ENCODE measurements at regions not wholly inside any gene's neighbourhood (a gene's known extent, or its start where the extent isn't known, plus 50 kb on each side); places are given as distances from the start of the nearest gene placed in this dataset.
"Not testable (repeated sequence)": the region's sequence is repeated elsewhere in the genome, so short reads cannot be mapped to it uniquely, and the experiment has no call there.

GRCh38 chr1:177708406-177708805 is 261.5 kb downstream of the SEC16B start:
- DNase-seq: no peak

GRCh38 chr1:177706977-177707376 is 262.9 kb downstream of the SEC16B start:
- no peak for DNase-seq

DNA sequence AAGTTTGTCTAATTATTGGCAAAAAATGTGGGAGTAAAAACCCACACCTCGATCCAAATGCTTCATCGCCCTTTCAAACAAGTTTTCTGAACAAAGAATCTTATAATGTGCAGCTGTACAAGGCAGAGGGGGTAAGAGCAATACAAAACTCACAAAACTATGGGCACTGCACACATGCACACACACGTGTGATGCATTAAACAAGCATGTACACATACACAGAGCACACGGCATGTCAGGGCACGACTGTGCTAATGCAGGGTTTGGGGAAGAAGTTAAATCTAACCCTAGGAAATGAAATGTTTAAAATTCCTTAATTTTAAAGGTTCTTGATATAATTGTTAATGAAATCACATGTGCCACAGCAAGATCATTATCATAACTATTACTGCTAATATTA is 264.0 kb downstream of the SEC16B start:
- DNase-seq: no peak

DNA sequence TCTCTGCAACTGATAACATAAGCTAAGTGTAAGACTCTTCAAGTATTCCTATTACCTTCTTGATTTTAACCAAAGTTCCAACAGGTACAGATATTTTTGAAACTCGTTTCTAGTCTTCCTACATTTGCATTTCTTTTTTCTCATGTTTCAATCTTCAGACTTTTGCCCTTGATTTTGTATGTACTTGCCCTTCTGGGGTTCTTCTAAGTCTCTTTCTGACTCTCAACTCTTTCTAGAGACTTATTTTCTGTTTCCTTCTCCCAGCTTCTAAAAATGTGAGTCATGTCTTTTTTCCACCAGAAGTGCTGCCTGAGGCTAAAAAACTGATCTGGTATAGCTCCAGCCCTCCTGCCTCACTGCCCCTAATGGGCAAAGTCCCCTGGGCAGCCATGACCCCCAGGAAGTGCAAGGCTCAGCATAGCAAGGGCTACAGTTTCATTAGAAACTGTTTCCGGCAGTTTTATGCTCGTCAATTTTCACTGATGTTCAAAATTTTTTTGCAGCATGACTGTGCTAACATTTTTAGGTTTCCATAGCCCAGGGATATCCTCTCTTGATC is 265.9 kb downstream of the SEC16B start:
- no peak for DNase-seq

DNA sequence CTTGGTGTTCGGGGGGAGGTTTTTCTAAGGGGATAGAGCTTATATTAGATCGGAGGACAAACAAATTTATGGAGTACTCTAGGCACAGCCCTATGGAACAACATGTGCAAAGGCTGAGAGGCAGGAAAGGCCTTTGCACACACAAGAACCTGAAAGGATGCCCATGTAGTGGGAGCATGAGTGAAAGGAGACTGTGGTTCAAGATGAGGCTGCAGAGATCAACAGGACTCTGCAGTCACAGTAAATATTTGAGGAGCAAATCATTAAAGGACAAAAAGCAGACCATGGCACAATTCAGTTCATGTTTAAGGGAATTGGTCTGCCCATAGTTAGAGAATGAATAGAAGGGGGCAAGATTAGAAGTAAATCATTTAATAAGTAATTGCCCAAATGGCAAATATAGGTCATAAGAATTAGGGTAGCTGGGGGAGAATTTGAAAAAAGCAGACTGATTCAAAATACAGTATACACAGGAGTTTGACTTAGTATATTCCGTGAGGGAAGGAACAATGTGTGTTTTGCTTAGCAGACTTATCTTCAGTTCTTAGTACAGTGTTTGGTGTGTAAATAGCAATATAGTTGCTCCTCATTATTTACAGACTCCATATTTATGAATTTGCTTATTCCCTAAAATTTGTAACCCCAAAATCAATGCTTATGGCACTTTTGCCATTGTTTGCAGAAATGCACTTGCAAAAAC is 268.1 kb downstream of the SEC16B start:
- no peak for DNase-seq

GRCh38 chr1:177700856-177701255 is 269.0 kb downstream of the SEC16B start:
- no peak for DNase-seq

DNA sequence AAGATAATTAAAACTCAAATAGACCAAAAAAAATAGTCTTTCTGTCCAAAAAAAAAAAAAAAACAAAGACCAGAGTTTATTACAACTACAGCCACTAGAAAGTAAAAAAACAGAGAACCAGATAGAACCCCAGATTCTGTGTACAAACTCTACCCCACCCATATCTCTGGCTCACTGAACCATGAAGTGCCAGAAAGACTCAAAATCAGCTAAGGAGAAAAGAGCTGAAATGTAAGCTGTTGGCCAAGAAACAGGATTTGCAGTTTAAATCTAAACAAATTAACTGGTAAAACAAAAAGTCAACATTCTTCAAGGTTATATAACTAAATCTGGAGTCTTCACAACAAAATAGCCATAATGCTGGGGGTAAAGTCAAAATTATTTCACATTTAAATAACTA is 278.9 kb downstream of the SEC16B start:
- no peak for DNase-seq

DNA sequence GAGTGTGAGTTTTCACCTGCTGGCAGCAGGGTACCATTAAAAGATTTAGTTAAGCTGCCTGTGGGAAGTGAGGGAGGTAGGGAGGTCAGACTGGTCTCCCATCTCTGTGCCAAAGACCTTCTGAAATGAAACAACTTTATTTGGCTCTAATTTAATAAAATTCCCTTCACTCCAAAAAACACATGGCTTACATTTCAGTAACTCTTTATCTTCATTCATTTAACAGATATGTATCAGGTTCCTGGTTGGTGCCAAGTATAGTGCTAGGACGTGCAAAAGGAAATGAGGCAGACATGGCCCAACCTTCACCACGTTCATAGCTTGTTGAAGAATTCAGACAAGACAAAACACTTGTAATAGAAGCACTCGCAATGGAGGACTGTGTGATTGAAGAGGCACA is 282.3 kb downstream of the SEC16B start:
- DNase-seq: no peak

- DNase-seq: no peak
Measured at GRCh38 chr1:177686933-177687332, 282.9 kb downstream of the SEC16B start.

DNA sequence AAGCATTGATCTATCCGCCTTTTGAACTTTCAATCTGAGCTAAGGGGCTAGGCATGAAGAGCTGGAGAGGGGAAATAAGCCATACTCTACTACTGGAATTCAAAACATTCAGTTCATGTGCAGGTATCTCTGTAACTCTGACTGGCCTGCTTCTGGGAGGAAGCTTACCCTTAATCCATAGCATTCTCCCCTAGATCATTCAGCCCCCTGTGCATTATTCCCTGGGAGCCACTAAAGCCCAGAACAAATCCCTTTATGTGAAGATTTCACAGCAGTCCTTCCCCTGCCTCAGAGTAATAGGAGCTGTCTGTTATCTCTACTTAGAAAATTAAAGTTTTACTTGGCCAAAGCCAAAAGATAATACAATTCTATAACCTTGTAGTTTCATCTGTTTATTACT is 300.7 kb downstream of the SEC16B start:
- DNase-seq: no peak

DNA sequence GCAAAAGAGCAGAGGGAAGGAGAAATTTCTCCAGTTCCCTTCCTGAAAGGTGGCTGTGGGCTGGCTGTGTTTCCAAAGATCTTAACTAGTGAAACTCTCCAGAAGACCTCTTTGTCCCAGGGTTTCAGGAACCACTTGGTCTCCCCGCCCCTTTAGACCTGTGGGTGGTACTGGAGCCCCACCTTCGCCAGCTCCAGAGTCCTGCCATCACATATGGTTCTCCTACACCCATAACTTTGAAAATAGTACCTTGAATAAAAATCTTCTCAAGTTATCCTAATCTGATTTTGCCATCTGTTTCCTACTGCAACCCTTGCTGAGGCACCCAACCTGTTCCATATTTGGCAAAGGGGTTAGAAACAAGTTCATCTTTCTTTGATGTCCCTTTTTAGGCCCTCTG is 303.9 kb downstream of the SEC16B start:
- DNase-seq: no peak

DNA sequence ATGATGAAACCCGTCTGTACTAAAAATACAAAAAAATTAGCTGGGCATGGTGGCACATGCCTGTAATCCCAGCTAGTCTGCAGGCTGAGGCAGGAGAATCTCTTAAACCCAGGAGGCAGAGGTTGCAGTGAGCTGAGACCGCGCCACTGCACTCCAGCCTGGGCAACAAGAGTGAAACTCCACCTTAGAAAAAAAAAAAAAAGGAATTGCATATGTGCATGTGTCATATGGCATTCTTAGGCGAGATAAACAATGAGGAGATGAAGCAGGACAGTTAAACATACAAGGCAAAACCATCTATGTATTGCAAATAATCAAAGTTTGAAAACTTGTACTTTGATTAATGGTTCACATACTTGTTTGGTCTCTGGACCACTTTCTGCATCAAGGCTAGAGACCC is 305.1 kb downstream of the SEC16B start:
- DNase-seq: not testable (repeated sequence)

GRCh38 chr1:177660188-177660587 is 309.7 kb downstream of the SEC16B start:
- no peak for DNase-seq

DNA sequence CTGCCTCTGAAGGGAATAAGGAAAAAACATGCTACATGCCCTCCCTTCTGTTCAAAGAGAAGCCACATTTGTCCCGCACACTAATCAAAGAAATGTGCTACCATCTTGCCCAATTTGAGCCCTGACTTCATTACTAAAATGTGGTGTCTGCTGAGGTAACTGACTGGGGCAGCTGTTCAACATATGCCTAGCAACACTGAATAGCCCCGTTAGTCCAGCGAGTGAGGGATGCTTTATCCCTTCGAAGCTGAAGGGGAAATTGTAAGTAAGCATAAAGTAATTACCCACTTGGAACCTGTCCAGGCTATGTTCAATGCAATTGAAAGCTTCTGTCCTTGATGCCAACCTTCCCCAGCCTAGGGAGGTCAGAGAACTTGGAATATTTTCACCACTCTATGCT is 310.6 kb downstream of the SEC16B start:
- no peak for DNase-seq

DNA sequence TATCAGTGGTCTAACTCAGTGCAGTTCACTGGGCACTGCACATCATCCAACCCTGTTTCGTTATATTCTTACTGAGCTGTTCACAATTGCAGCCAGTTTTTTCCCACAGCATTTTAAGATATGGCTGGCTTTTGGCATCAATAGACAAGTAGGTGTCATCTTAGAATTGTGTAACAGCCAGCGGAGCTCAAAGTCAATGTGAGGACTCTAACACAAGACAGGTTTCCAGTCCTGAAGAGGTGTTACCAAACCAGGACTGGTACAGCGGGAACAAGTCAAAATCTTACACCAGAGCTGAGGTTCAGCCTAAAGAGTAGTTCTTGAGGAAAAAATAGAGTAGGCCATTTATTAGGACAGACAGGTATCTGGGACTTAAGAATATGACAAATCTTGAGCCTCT is 313.3 kb downstream of the SEC16B start:
- DNase-seq: no peak

- DNase-seq: no peak
Measured at GRCh38 chr1:177650947-177651346, 318.9 kb downstream of the SEC16B start.

DNA sequence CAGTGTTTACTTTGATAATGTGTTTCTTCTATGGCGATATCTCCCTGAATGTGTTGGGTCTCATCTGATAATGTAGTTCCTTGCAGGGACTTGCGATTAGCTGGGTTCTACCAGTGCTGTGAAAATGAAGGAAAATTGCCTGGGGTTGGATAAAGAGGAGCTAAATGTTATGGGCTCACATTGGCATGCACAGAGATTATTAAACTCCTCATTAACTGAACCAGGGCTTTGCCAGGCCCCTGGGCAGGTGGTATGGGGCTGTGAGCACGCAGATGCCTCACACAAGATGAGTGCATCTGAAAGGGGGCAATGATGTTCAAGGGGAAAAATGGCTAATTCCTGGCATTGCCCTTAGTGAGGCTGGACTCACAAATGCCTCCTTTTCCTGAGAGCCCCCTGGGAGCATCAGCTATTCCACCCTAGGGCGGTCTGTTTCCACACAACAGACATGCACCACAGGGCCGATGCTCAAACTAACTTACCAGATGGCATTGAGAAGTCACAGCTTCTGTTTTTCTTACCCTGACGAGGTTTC is 321.1 kb downstream of the SEC16B start:
- no peak for DNase-seq

DNA sequence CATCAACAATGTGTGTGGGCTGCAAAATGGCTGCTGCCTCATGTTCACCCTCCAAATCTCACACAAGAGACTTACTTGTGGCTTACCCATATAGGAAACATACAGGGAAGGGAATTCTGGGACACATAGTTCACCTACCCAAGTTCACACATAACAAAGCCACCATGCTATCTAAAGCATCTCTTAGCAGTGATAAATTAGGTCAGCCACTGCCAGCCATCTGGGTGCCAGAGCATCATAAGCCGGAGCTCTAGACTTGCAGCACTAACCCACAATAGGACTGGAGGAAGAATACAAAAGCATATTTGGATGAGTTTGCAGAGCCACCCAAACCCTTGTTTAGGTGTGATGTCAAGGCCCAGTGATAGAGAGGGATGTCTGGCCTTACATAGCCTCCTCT is 321.7 kb downstream of the SEC16B start:
- DNase-seq: no peak

- DNase-seq: no peak
Measured at GRCh38 chr1:177646757-177647730, 322.8 kb downstream of the SEC16B start.

DNA sequence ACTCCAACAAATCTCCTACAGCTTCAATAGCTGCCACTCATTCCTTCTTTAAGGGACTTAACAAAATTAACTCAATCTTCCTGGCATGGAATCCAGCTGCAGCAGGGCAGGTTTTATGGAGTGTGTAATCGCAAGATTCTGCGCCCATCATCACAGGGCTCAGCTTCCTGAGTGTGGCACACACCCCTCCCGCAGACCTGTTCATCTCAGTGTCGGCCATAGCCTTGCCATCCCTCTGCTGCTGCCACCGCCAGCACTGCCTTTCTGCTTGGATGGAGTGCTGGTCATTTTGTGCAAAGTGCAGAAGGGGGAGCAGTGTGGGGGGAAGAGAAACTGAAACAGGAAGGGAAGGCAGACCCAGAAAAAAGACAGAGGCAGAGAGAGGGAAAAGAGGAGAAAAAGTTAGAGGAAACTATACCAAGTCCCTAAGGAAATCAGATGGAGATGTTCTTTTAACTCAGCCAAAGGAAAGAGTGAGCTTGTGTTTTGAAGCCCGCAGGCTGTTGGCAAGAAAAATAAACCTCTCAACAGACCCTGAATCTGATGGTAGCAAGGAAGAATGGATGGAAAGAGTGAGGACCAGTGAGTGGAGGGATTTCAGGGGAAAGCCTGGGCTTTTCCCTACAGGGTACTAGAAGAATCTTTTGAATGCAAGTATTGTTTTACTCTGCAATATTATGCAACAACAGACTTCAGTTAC is 324.2 kb downstream of the SEC16B start:
- DNase-seq: no peak

DNA sequence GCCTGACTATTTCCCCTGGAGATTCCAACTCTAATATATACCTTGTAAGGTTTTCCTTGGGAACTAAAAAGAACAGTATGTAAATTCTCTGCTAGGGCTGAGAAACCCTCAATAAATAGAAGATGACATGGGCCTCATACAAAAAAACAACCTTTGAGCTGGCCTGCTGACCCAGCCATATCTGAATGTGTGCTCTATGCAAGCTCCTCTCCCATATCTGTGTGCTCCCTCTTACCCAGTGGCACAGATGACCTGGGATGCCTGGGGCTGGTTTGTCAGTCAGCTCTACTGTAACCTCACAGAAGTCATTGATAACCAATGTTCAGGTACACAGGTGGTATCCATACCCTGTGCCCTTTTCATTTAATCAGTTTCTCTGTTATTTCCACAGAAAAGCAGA is 329.2 kb downstream of the SEC16B start:
- no peak for DNase-seq

DNA sequence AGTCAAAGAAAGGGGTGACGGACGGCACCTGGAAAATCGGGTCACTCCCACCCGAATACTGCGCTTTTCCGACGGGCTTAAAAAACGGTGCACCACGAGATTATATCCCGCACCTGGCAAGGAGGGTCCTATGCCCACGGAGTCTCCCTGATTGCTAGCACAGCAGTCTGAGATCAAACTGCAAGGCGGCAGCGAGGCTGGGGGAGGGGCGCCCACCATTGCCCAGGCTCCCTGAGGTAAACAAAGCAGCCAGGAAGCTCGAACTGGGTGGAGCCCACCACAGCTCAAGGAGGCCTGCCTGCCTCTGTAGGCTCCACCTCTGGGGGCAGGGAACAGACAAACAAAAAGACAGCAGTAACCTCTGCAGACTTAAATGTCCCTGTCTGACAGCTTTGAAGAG is 335.7 kb downstream of the SEC16B start:
- not testable (repeated sequence) for DNase-seq

Measured in SHP77 (cell line).